Activated CD8-positive, alpha-beta T cell treated with anti-CD3 and anti-CD28 coated beads for 36 hours (primary cell): ENCODE measurements at regions not wholly inside any gene's neighbourhood (a gene's known extent, or its start where the extent isn't known, plus 50 kb on each side); places are given as distances from the start of the nearest gene placed in this dataset.

Experiments used
- ATAC-seq: fragments of 200-7000 bp; cut with Tn5 transposase; one replicate; pipeline ENCODE4 v1.10.0; 2021; ENCODE audit warnings: mild to moderate bottlenecking, moderate library complexity
- CTCF ChIA-PET: fragments of 350-600 bp; sonication (Branson Sonifier 250); formaldehyde crosslinking; loops from one replicate; lab custom pipeline; 2021; ENCODE audit warnings: antibody characterized with exemption; lab: Charles Lee
- POLR2A ChIA-PET: fragments of 350-600 bp; sonication (Branson Sonifier 250); formaldehyde crosslinking; loops from one replicate; lab custom pipeline; 2021; ENCODE audit warnings: antibody characterized with exemption; lab: Charles Lee
- DNase-seq: peaks from one replicate; pipeline ENCODE4 v3.0.0-alpha.2; 2020
- H3K27ac Mint-ChIP-seq: one replicate; pipeline ENCODE4 v1.8.0; 2021; ENCODE audit warnings: mild to moderate bottlenecking, mixed read lengths
- H3K27me3 Mint-ChIP-seq: one replicate; pipeline ENCODE4 v1.8.0; 2021; ENCODE audit warnings: mixed read lengths
- H3K36me3 Mint-ChIP-seq: one replicate; pipeline ENCODE4 v1.8.0; 2021; ENCODE audit warnings: low read depth, mixed read lengths
- H3K4me1 Mint-ChIP-seq: one replicate; pipeline ENCODE4 v1.8.0; 2021; ENCODE audit warnings: low read depth, mixed read lengths
- H3K4me3 Mint-ChIP-seq: one replicate; pipeline ENCODE4 v1.8.0; 2021; ENCODE audit warnings: mild to moderate bottlenecking, moderate library complexity, mixed read lengths
- H3K9me3 Mint-ChIP-seq: one replicate; pipeline ENCODE4 v1.8.0; 2021; ENCODE audit warnings: mixed read lengths
- CTCF ChIP-seq: fragments of 200-600 bp; IDR thresholded peaks from one replicate; pipeline ENCODE4 v1.8.0; 2022; ENCODE audit warnings: antibody characterized with exemption, mild to moderate bottlenecking
- intact Hi-C: fragments of 100-400 bp; cut with micrococcal nuclease; formaldehyde crosslinking; loops from one replicate; pipeline ENCODE4 v1.10.0; 2022

- Mint-ChIP-seq H3K36me3 (no peaks in the 10 kb centered on the region), H3K9me3 (no peaks in the 10 kb centered on the region), H3K27ac (no peak overlapping the region), H3K4me3 (no peak overlapping the region), H3K4me1 (no peaks in the 10 kb centered on the region), H3K27me3 (peaks cover 2% of the 10 kb centered on the region)
- no peak for DNase-seq
- TF ChIP-seq CTCF: no peak
- ChIA-PET CTCF (no interaction called here), POLR2A (no interaction called here)
- intact Hi-C loops: no loop called here
- no peak for ATAC-seq
Observed at GRCh38 chr10:29946614-29946952, 112.8 kb downstream of the JCAD start.

GRCh38 chr10:29941476-29941875 is 117.9 kb downstream of the JCAD start:
- ATAC-seq: no peak
- ChIA-PET CTCF (no interaction called here), POLR2A (no interaction called here)
- Mint-ChIP-seq H3K9me3 (peaks cover 1% of the 10 kb centered on the region), H3K27me3 (peaks cover 11% of the 10 kb centered on the region), H3K27ac (no peak overlapping the region), H3K4me1 (no peaks in the 10 kb centered on the region), H3K4me3 (no peak overlapping the region), H3K36me3 (no peaks in the 10 kb centered on the region)
- DNase-seq: no peak
- intact Hi-C loops: no loop called here
- TF ChIP-seq CTCF: no peak

- Mint-ChIP-seq H3K4me3 (no peak overlapping the region), H3K27ac (no peak overlapping the region), H3K4me1 (no peaks in the 10 kb centered on the region), H3K36me3 (no peaks in the 10 kb centered on the region), H3K9me3 (peaks cover 4% of the 10 kb centered on the region), H3K27me3 (peaks cover 10% of the 10 kb centered on the region)
- POLR2A ChIA-PET: interaction anchor here (0.6 kb wide), 1 partner anchor 180 kb away, joined by 3 read pairs; no protein-coding TSS in a partner anchor
- CTCF ChIA-PET: no interaction called here
- DNase-seq (no peak), ATAC-seq (no peak)
- intact Hi-C loops: no loop called here
- no peak for TF ChIP-seq CTCF
Observed at GRCh38 chr10:29932991-29933390, 126.4 kb downstream of the JCAD start.

GRCh38 chr10:29931833-29932232 is 127.6 kb downstream of the JCAD start:
- ChIA-PET POLR2A (no interaction called here), CTCF (no interaction called here)
- H3K9me3 Mint-ChIP-seq: peaks cover 7% of the 10 kb centered on the region
- ATAC-seq: no peak
- intact Hi-C loops: no loop called here
- H3K27me3 Mint-ChIP-seq: peaks cover 4% of the 10 kb centered on the region
- DNase-seq: no peak
- H3K4me1 Mint-ChIP-seq: no peaks in the 10 kb centered on the region
- H3K27ac Mint-ChIP-seq: no peak overlapping the region
- no peak for TF ChIP-seq CTCF
- H3K36me3 Mint-ChIP-seq: no peaks in the 10 kb centered on the region
- no peak overlapping the region for H3K4me3 Mint-ChIP-seq

- Mint-ChIP-seq H3K36me3 (no peaks in the 10 kb centered on the region), H3K4me1 (peaks cover 3% of the 10 kb centered on the region), H3K9me3 (peaks cover 12% of the 10 kb centered on the region), H3K27ac (no peak overlapping the region), H3K27me3 (peaks cover 4% of the 10 kb centered on the region), H3K4me3 (no peak overlapping the region)
- DNase-seq: no peak
- ChIA-PET CTCF (no interaction called here), POLR2A (no interaction called here)
- intact Hi-C loops: no loop called here
- ATAC-seq: no peak
- no peak for TF ChIP-seq CTCF
Observed at GRCh38 chr10:29929006-29929405, 130.4 kb downstream of the JCAD start.
